ENCODE measurements at regions not wholly inside any gene's neighbourhood (a gene's known extent, or its start where the extent isn't known, plus 50 kb on each side); places are given as distances from the start of the nearest gene placed in this dataset.
A peak's percentile ranks its signal among the peaks of the same experiment; 100 is the strongest.

DNA sequence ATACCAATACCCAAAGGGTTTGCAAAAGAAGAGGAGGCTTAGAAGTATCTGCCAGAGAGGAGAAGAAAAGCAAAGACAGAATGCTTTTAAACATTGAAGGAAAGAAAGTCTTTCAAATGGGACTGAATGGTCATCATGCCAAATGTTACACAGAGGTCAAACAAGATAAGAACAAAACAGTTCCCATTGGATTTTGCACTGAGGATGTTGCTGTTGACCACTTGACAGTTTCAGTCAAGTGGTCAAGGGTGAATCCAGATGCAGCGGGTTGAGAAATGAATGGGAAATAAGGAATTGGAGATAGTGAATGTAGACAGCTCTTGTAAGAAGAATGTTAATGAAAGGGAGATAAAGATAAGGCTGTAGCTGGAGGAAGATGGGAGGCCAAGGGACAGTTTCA, 64.8 kb upstream of the FGG start:
- peak; percentile 46 for ATAC-seq

DNA sequence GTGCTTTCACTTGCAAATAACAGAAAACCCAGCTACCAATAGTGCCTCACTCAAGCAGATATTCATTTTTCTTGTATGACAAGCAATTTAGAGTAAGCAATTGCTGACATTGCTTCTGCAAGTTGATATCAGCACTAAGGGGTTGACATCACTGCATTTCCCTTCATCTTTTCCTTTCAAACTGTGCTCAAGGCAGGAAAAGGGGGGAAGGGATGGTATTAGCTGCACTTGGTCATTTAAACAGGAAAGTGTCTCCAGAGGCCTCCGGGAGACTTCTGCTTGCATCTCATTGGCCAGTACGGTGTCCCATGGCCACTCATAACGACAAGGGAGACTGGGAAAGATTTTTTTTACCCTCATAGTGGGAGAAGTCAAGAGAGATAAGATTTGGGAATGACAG, 65.5 kb upstream of the FGG start:
- peak; percentile 57 for ATAC-seq
- no peak for DNase-seq (ENCODE audit: low spot score)

More for the DNA sequence above, 64.8 kb upstream of the FGG start:
- no peak for DNase-seq (ENCODE audit: low spot score)

DNA sequence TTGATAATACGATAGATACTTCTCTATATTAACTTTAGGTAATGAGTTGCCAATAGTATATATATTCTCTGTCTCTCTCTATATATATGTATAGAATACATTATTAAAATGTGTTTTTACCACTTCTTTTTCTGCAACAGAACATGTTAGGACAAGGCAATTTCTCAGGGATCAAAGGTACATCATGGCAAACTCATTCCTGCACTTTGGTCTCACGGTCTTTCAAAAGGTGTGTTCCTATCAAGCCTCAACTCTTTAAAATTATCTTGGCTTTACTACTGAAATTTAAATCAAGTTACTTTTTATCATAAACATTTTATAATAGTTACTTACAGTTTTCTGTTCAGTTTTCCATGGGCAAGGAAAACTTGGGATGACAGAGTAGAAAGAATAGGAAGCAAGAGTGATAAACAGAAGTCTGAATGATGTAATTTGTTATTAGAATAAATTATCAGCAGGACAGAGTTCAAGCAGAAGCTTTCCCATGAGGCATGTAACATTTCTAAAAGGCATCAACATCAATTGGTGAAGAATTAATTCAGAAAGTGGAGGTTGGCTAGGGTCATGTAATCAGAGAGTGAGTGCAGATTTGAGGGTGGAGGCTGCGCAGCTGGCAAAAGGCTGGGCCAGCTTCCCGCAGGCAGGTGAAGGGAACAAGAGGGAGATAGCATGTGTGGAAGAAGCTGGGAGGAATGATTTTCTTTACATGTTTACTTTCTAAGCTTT, 59.7 kb upstream of the LRAT start:
- ATAC-seq = peak; percentile 78

DNA sequence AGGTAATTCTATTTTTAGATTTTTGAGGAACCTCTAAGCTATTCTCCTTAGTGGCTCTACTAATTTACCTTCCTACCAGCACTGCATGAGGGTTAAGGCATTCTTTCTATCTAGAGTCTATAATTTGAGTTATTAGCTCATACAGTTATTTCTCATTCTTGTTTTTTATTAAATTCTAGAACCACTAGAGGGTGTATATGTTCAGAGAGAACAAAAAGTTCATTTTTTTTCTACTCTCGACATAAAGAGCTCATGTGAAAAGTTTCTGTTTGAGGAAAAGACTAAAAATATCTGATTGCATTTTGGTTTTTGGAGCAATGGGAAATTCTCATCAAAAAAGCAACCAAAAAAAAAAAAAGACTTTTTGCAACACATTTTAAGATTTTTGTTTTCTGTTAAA, 57.0 kb upstream of the LRAT start:
- ATAC-seq (no peak), DNase-seq (ENCODE audit: low spot score) (no peak)

More for the DNA sequence above, 59.7 kb upstream of the LRAT start:
- no peak for DNase-seq (ENCODE audit: low spot score)

DNA sequence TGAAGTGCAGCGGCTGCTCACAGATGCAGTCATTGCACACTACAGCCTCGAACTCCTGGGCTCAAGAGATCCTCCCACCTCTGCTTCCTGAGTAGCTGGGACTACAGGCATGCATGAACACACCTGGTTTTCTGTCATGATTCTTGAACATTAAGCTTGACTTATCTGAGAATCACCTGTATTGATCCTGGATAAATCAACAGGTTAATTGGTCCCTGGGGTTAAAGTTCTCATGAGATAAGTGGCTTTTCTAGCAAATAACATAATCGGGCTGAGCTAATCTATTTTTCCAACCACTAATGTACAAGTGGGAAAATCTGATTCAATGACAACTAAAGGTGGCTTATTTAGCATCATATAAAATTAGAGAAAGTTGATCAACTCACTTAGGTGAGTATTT, 56.0 kb upstream of the LRAT start:
- ATAC-seq (no peak), DNase-seq (ENCODE audit: low spot score) (no peak)

DNA sequence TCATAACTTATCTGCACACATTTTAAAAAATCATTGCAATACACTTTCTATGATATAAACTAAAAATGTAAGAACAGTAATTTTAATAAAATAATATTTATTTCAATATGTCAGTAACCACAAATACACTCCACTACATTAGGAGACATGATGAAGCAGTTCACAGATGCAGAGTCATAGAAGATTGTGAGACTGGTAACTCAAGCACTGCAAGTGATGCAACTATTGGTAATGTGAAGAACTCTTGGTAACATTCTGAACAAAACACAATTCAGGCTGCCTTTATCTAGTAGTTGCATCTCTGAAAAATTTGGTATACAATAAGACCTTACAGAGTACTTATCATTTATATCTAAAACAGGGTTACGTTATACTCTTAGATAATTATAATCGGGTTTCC, 52.6 kb upstream of the LRAT start:
- DNase-seq (ENCODE audit: low spot score) (no peak), ATAC-seq (no peak)

DNA sequence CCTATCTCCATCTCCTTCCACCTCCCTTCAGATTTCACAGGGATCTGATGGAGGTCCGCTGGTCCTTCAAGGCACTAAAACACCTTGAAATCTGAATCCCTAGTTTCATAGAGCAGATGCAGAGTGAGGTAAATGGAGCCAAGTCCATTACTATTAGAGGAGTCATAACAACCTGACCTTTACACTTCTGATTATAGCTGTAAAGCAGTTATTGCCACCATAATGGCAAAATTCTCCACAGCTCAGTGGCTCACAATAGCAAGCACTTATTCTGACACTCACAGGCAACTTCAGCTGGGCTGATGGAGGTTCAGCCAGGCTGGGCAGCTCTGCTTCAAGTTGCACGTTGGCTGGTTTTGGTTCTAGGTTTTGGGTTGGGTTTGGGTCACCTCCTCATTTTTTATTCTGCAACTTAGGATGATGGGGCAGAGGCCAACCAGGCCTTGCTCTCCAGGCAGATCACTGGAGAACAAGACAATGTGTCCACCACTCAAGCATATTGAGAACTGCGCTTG, 51.4 kb upstream of the LRAT start:
- DNase-seq (ENCODE audit: low spot score) (no peak), ATAC-seq (no peak)

Measured in left lobe of liver (tissue), 2 donors.